Stimulated activated effector memory CD8-positive, alpha-beta T cell treated with anti-CD3 and anti-CD28 coated beads, Interleukin-12 subunit alpha, Interleukin-12 subunit beta, amount 100 ng/mL, for 72 hours (primary cell): ENCODE measurements at regions not wholly inside any gene's neighbourhood (a gene's known extent, or its start where the extent isn't known, plus 50 kb on each side); places are given as distances from the start of the nearest gene placed in this dataset.

Experiments used
- ATAC-seq: fragments of 150-1000 bp; cut with Tn5 transposase; 2 replicates; pipeline ENCODE4 v1.10.0; 2021
- DNase-seq, 2 donors: peaks; one replicate each; pipeline ENCODE4 v3.0.0; 2021 to 2022; ENCODE audit warnings: low spot score in 2 of 2
- H3K27ac Mint-ChIP-seq: one replicate; pipeline ENCODE4 v1.8.0; 2022; ENCODE audit warnings: mild to moderate bottlenecking, mixed read lengths
- H3K36me3 Mint-ChIP-seq: one replicate; pipeline ENCODE4 v1.8.0; 2022; ENCODE audit warnings: mild to moderate bottlenecking, mixed read lengths
- H3K4me1 Mint-ChIP-seq: one replicate; pipeline ENCODE4 v1.8.0; 2022; ENCODE audit warnings: mixed read lengths
- H3K4me3 Mint-ChIP-seq: one replicate; pipeline ENCODE4 v1.8.0; 2022; ENCODE audit warnings: mild to moderate bottlenecking, mixed read lengths
- H3K9me3 Mint-ChIP-seq: one replicate; pipeline ENCODE4 v1.8.0; 2022; ENCODE audit warnings: mixed read lengths

DNA sequence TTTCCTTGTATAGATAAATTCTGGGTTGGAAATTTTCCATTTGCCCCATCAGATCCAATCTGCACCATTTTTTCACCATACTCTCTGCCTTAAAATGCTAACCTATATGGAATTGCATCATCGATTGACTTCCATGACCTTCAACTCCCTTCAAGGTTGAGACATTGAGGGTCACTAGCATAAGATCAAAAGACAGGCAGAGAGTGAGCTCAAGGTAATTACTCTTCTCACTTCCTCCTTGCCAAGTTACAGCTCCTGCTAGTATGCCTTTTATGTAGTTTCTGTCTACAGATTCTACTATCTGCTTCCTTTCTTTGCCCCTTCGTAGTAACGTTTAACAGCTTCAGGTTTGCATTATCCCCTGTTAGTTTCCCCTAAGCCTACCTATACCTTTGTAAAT lies 1127.7 kb upstream of the LRRTM3 start:
- ATAC-seq, result no peak
- Mint-ChIP-seq H3K36me3 (no peaks in the 10 kb centered on the region), H3K4me3 (no peak overlapping the region), H3K9me3 (peaks cover 31% of the 10 kb centered on the region), H3K4me1 (no peaks in the 10 kb centered on the region), H3K27ac (no peak overlapping the region)
- DNase-seq, result no peak

DNA sequence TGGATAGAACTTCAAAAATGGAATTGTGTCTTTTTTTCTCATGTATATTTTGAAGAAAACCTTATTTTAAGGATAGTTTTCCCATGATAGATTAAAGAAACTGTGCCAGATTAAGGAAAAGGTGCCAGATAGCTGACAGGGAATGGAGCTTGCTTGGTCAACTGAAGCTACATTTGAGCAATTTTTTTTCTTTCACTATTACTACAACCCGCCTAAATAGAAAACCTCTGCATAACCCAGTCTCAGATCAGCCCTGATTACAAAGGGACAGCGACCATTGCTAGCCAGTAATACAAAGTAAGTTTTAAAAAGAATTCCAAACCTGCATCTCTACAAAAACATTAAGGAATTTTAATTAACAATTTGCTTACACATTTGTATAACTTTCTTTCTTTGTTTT lies 1123.4 kb upstream of the LRRTM3 start:
- H3K27ac Mint-ChIP-seq, result no peak overlapping the region
- no peaks in the 10 kb centered on the region for H3K36me3 Mint-ChIP-seq
- H3K4me3 Mint-ChIP-seq, result no peak overlapping the region
- H3K4me1 Mint-ChIP-seq, result no peaks in the 10 kb centered on the region
- ATAC-seq (no peak), DNase-seq (no peak)
- peaks cover 26% of the 10 kb centered on the region for H3K9me3 Mint-ChIP-seq

DNA sequence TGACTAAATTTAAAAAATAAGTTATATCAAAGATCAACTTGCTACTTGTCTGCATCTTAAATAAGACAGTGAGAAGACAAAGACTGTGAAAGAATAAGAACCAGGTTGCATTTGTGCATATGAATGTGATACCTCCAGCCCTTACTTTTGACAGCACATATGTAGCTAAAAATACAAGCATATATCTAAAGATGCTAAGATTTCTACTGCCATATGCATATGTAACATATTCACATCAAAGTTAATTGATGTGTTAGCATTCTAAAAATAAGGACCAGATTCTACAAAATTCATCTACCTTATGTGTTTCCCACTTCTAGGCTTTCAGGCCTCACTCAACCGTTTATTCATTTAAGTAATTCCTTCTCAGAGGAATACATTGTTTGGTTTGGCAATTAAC lies 1120.3 kb upstream of the LRRTM3 start:
- Mint-ChIP-seq H3K36me3 (no peaks in the 10 kb centered on the region), H3K4me3 (no peak overlapping the region), H3K4me1 (no peaks in the 10 kb centered on the region), H3K9me3 (peaks cover 18% of the 10 kb centered on the region), H3K27ac (no peak overlapping the region)
- DNase-seq (no peak), ATAC-seq (no peak)

DNA sequence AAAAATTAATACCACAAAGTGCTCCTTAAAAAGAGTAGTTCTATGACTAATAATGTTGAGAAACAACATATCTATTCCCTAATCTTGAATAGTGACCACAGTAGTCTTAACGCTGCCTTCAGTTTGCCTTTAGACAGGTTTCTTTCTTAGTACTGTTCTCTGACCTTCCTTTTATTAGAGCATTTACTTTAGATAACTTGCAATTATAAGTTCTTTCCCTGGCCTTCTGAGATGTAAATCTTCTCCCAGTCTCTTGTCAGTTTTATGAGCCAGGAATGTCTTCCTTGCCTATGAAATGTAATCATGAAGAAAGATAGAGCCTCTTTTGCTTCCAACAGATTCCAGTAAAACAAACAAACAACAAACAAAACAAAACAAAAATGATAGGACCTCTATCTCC lies 1119.8 kb upstream of the LRRTM3 start:
- H3K27ac Mint-ChIP-seq, result no peak overlapping the region
- H3K4me1 Mint-ChIP-seq, result no peaks in the 10 kb centered on the region
- H3K9me3 Mint-ChIP-seq, result peaks cover 18% of the 10 kb centered on the region
- H3K4me3 Mint-ChIP-seq, result no peak overlapping the region
- no peak for ATAC-seq
- no peaks in the 10 kb centered on the region for H3K36me3 Mint-ChIP-seq
- DNase-seq, result no peak

DNA sequence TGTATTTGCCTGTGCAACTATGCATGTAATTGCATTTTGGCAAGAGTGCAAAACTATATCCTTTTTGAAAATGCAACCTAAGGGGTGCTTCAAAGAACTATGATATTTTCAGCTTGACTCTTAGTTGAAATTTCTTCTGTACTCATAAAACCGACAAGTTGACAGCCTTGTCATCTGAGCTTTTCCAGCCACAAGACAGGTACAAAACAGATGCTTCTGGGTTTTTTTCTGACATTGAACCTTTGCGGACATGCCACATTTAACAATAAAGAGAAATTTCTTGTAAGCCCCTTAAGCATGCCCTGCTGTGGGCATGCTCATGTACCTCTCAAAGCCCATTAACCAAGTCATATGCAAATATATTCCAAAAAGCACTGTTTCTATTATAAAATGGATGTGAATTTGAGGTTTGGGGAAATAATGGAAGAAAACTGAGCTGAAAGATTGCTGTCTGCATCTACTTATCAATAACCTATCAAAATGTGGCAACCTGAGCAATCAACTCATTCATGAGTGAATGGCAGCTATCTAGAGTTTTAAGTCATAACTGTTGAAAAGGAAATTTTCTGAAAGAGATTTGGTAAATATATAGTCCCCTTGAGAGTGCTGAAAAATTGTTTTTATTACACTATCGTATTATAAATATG lies 1117.0 kb upstream of the LRRTM3 start:
- DNase-seq (no peak), ATAC-seq (no peak)
- Mint-ChIP-seq H3K27ac (no peak overlapping the region), H3K4me3 (no peak overlapping the region), H3K9me3 (peaks cover 8% of the 10 kb centered on the region), H3K36me3 (no peaks in the 10 kb centered on the region), H3K4me1 (no peaks in the 10 kb centered on the region)

DNA sequence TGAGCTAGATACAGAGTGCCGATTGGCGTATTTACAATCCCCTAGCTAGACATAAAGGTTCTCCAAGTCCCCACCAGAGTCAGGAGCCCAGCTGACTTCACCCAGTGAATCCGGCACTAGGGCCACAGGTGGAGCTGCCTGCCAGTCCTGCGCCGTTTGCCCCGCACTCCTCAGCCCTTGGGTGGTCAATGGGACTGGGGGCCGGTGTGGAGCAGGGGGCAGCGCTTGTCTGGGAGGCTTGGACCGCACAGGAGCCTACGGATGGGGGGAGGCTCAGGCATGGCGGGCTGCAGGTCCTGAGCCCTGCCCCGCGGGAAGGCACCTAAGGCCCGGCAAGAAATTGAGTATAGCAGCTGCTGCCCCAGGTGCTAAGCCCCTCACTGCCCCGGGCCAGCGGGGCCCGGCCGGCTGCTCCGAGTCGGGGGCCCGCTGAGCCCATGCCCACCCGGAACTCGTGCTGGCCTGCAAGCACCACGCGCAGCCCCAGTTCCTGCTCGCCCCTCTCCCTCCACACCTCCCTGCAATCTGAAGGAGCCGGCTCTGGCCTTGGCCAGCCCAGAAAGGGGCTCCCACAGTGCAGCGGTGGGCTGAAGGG lies 1113.8 kb upstream of the LRRTM3 start:
- H3K4me3 Mint-ChIP-seq, result no peak overlapping the region
- H3K9me3 Mint-ChIP-seq, result peaks cover 6% of the 10 kb centered on the region
- ATAC-seq (no peak), DNase-seq (no peak)
- H3K27ac Mint-ChIP-seq, result no peak overlapping the region
- no peaks in the 10 kb centered on the region for H3K36me3 Mint-ChIP-seq
- no peaks in the 10 kb centered on the region for H3K4me1 Mint-ChIP-seq

DNA sequence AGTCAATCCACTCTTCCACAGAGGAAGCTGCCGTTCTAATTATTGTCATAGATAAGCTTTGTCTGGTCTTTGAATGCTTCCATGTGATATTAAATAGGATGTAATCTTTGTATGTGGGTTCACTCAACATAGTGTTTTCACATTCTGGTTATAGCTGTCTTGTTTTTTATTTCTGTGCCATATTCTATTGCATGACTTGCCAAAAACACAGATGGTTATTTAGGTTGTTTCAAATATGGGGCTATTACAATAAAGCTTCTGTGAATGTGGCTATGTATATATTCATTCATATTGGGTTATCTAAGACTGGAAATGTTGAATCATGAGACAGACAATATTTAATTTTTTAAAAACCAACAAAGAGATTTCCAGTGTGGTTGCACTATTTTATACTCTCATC lies 1109.3 kb upstream of the LRRTM3 start:
- H3K9me3 Mint-ChIP-seq, result no peaks in the 10 kb centered on the region
- H3K27ac Mint-ChIP-seq, result no peak overlapping the region
- DNase-seq (no peak), ATAC-seq (no peak)
- H3K4me3 Mint-ChIP-seq, result no peak overlapping the region
- H3K36me3 Mint-ChIP-seq, result no peaks in the 10 kb centered on the region
- no peaks in the 10 kb centered on the region for H3K4me1 Mint-ChIP-seq

DNA sequence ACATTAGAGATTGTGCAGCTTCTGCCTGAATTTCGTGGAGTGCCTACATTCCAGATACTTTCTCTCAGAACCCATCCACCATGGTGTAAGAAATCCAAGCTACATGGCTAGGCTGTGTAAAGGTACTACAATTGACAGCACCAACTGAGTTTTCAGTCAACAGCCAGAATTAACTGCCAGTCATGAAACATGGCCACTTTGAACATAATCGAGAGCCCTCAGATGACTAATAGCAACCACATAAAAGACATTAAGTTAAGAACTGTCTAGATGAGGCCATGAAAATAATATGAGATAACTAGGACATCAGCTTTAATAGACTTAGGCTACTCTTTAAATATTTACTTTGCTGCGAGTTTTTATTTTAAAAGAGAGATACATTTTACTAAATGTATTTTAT lies 1106.8 kb upstream of the LRRTM3 start:
- Mint-ChIP-seq H3K4me3 (no peak overlapping the region), H3K4me1 (no peaks in the 10 kb centered on the region), H3K27ac (no peak overlapping the region), H3K36me3 (no peaks in the 10 kb centered on the region), H3K9me3 (no peaks in the 10 kb centered on the region)
- ATAC-seq (no peak), DNase-seq (no peak)

DNA sequence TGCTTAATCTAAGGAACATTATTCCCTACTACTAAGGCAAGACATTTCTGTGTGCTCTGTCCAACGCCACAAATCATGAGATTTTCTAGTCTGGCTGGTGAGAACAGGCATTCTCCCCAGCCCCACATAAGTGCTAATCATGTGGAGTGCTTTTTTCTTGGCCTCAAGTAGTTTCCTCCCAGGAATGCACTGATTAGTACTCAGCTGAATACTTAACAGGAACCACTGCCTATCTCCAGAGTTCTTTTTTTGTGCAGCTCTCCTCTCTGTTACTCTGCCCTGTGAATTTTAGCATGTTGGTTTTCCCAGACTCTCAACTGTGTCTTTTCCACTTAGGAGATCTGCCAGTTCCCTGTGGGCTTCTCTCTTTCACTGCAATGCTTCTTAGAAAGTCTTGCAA lies 1098.5 kb upstream of the LRRTM3 start:
- Mint-ChIP-seq H3K4me1 (no peaks in the 10 kb centered on the region), H3K36me3 (no peaks in the 10 kb centered on the region), H3K9me3 (peaks cover 7% of the 10 kb centered on the region), H3K27ac (no peak overlapping the region), H3K4me3 (no peak overlapping the region)
- DNase-seq (no peak), ATAC-seq (no peak)

DNA sequence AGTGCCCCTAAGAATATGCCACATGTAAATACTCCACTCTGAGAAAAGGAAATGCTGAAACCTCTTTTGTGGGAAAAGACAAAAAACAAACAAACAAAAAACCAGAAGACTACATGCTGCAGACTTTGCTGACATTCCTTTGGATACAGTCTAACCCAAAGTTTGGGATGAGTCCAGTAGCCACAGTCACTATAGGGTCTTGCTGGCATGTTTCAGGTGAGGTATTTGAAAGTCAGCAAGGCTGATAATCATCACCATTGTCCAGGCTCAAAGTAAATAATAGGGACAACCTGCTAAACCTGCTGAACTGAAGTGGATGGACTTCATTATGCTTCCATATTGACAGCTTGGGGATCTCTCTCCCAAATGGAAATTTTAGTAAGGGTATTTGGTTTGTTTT lies 1087.0 kb upstream of the LRRTM3 start:
- DNase-seq (no peak), ATAC-seq (no peak)
- peaks cover 22% of the 10 kb centered on the region for H3K9me3 Mint-ChIP-seq
- H3K4me1 Mint-ChIP-seq, result no peaks in the 10 kb centered on the region
- no peak overlapping the region for H3K4me3 Mint-ChIP-seq
- H3K27ac Mint-ChIP-seq, result no peak overlapping the region
- no peaks in the 10 kb centered on the region for H3K36me3 Mint-ChIP-seq

DNA sequence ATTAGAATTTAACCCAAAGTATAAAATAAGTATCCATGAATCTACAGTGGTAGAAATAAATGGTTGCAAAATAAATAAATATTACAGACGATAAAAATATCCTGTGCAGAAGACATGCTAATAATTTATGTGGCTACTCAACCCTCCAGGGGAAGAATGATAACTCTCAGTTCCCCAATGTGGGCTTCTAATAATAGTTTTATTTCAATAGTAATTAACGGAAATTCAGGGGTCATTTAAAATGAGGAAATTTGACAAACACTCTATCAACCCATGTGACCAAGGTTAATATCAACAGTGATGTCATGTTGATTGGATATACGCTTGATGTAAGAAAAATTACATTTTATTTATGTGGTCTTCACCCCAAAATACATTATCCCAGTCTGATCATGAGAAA lies 1082.6 kb upstream of the LRRTM3 start:
- Mint-ChIP-seq H3K4me3 (no peak overlapping the region), H3K27ac (no peak overlapping the region), H3K36me3 (no peaks in the 10 kb centered on the region), H3K9me3 (peaks cover 17% of the 10 kb centered on the region), H3K4me1 (no peaks in the 10 kb centered on the region)
- ATAC-seq (no peak), DNase-seq (no peak)

DNA sequence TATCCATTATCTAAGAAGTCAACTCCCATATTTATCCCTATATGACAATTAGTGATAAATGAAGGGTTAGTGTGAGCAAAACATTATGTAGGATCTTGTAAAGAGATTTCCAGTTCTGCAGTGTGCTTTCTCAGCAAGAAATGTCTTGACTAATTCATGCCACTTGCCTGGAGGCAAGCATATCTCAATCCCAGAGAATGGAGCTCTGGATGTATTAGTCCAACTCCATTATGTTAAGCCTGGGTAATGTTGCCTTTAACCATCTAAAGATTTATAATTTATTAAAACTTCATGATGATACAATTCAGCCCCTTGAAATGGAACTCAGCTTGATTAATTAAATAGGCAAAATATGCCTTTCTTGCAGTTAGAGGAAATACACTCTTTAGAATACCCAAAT lies 1079.9 kb upstream of the LRRTM3 start:
- ATAC-seq, result no peak
- Mint-ChIP-seq H3K27ac (no peak overlapping the region), H3K9me3 (peaks cover 16% of the 10 kb centered on the region), H3K36me3 (no peaks in the 10 kb centered on the region), H3K4me3 (no peak overlapping the region), H3K4me1 (no peaks in the 10 kb centered on the region)
- no peak for DNase-seq

DNA sequence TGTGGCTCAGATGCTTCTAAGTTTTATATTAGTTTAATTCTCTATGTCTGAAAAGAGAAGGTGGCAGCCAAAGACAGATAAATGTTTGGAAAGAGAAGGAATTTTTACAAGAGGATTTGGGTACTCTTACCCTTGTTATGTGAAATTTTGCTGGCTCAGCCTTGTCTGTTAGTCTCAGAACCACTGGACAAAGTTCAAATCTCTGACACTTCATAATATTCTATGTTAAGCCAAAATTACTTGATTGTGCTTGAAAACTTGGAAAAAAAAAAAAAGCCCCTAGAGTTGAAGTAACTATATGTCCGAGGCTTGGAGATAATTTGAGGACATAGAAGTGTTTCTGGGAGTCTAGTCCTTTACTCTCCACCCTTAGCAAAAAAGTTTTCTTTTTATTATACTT lies 1079.3 kb upstream of the LRRTM3 start:
- no peaks in the 10 kb centered on the region for H3K36me3 Mint-ChIP-seq
- ATAC-seq (no peak), DNase-seq (no peak)
- H3K4me3 Mint-ChIP-seq, result no peak overlapping the region
- no peak overlapping the region for H3K27ac Mint-ChIP-seq
- H3K9me3 Mint-ChIP-seq, result peaks cover 16% of the 10 kb centered on the region
- H3K4me1 Mint-ChIP-seq, result no peaks in the 10 kb centered on the region

DNA sequence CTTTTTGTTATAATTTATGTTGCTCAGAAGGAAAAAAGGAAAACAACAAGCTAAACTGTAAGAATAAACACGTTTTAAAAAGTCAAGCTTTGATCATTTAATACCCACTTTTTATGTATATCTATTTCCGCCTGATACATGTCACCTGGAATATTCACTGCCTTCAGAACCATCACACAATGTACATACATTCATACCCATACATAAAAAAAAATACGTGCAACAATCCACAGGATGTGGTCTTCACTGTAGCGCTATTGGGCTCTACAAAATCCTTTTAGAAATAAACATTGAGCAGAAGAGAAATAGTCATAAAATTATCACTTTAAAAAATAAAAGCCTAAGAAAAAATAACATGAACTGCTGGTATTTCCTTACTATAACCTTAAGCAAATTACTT lies 1078.9 kb upstream of the LRRTM3 start:
- ATAC-seq, result no peak
- Mint-ChIP-seq H3K9me3 (peaks cover 15% of the 10 kb centered on the region), H3K27ac (no peak overlapping the region), H3K4me3 (no peak overlapping the region), H3K4me1 (no peaks in the 10 kb centered on the region), H3K36me3 (no peaks in the 10 kb centered on the region)
- no peak for DNase-seq

DNA sequence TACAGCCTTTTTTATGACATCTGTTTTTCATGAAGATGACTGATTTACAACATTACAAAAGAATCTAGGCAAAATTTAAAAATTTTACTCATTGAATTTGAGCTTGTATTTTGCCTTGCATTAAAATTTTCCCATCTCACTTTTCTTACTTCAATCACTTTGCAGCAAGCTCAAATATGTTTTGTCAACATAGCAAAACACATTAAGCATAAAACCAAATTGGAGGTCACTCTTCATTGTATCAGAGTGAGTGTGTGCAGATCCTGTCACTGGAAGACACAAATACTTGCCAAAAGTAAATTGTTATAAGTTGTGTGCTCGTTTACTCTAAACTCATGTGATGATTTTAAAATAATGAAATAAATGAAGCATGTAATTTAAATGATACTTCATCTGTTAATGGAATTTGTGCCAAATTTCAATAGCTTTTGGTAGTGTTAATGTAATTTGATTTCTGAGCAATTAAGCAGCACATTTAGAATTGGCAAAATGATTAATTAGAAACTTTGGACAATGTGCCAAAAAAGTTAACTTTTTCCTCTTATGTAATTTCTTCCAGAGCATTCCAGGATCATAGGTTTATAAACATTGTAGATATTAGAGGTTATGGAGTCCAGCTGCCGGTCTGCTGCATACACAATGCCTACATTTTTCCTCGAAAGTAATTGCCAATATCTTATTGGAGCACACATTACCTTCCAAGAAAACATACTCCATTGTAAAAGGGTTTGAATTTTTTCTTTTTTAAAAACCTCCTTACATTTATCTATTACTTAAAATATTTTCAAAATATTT lies 1078.2 kb upstream of the LRRTM3 start:
- Mint-ChIP-seq H3K36me3 (no peaks in the 10 kb centered on the region), H3K9me3 (peaks cover 15% of the 10 kb centered on the region)
- ATAC-seq, result no peak

DNA sequence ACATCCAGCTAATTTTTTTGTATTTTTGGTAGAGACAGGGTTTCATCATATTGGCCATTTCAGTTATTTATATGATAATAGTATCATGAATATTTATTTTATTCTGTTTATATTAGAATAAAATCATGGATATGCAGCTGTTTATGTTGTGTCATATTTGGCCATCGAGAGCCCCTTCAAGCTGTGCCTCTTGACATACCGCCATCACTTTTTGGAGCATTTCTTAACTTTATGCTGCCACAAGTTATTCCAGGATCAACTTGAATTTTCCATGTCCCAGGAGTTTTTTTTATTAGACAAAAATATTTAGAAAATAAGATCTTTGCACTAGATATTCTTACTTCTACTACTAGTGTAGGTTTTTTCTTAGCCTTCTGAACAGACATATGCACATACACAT lies 1067.0 kb upstream of the LRRTM3 start:
- ATAC-seq (no peak), DNase-seq (no peak)
- no peak overlapping the region for H3K27ac Mint-ChIP-seq
- no peaks in the 10 kb centered on the region for H3K4me1 Mint-ChIP-seq
- H3K36me3 Mint-ChIP-seq, result no peaks in the 10 kb centered on the region
- H3K4me3 Mint-ChIP-seq, result no peak overlapping the region
- H3K9me3 Mint-ChIP-seq, result peaks cover 21% of the 10 kb centered on the region

More for the DNA sequence above, 1078.2 kb upstream of the LRRTM3 start:
- no peak overlapping the region for H3K4me3 Mint-ChIP-seq
- no peaks in the 10 kb centered on the region for H3K4me1 Mint-ChIP-seq
- no peak for DNase-seq
- no peak overlapping the region for H3K27ac Mint-ChIP-seq
